ENCODE measurements at regions not wholly inside any gene's neighbourhood (a gene's known extent, or its start where the extent isn't known, plus 50 kb on each side); places are given as distances from the start of the nearest gene placed in this dataset.
"Not testable (repeated sequence)": the region's sequence is repeated elsewhere in the genome, so short reads cannot be mapped to it uniquely, and the experiment has no call there.

- not testable (repeated sequence) for DNase-seq (ENCODE audit: low spot score)
Measured at GRCh38 chrX:108843039-108843438, 106.7 kb upstream of the IRS4 start.

GRCh38 chrX:108833993-108834392 lies 97.6 kb upstream of the IRS4 start:
- DNase-seq (ENCODE audit: low spot score): no peak

GRCh38 chrX:108811891-108812290 lies 75.5 kb upstream of the IRS4 start:
- no peak for DNase-seq (ENCODE audit: low spot score)

- DNase-seq (ENCODE audit: low spot score): no peak
Measured at GRCh38 chrX:108795240-108795639, 58.9 kb upstream of the IRS4 start.
